WTC11 (cell line): ENCODE measurements at regions not wholly inside any gene's neighbourhood (a gene's known extent, or its start where the extent isn't known, plus 50 kb on each side); places are given as distances from the start of the nearest gene placed in this dataset.

Experiments used
- ATAC-seq: fragments of 200-7000 bp; cut with Tn5 transposase; 2 replicates; pipeline ENCODE4 v1.10.0; 2021; ENCODE audit warnings: mild to moderate bottlenecking, moderate library complexity
- CTCF ChIA-PET: fragments of 300-600 bp; sonication (Branson Sonifier 250); formaldehyde crosslinking; loops from one replicate; lab custom pipeline; 2021; ENCODE audit warnings: antibody characterized with exemption; lab: Charles Lee
- POLR2A ChIA-PET: fragments of 350-600 bp; sonication (Branson Sonifier 250); formaldehyde crosslinking; loops from one replicate; lab custom pipeline; 2021; ENCODE audit warnings: antibody characterized with exemption; lab: Charles Lee
- DNase-seq: peaks from one replicate; pipeline ENCODE4 v3.0.0; 2021; ENCODE audit warnings: low spot score
- H3K27ac Mint-ChIP-seq: 2 replicates; pipeline ENCODE4 v1.8.0; 2021; ENCODE audit warnings: mixed read lengths
- H3K27me3 Mint-ChIP-seq: 2 replicates; pipeline ENCODE4 v1.8.0; 2021; ENCODE audit warnings: low read depth, mild to moderate bottlenecking, moderate library complexity, mixed read lengths
- H3K36me3 Mint-ChIP-seq: 2 replicates; pipeline ENCODE4 v1.8.0; 2021; ENCODE audit warnings: mixed read lengths
- H3K4me1 Mint-ChIP-seq: 2 replicates; pipeline ENCODE4 v1.8.0; 2022; ENCODE audit warnings: mixed read lengths
- H3K4me3 Mint-ChIP-seq: 2 replicates; pipeline ENCODE4 v1.8.0; 2021; ENCODE audit warnings: mild to moderate bottlenecking, moderate library complexity, mixed read lengths
- H3K9me3 Mint-ChIP-seq: 2 replicates; pipeline ENCODE4 v1.8.0; 2021; ENCODE audit warnings: mixed read lengths
- ATF1 ChIP-seq: sonication (generic); formaldehyde crosslinking; IDR thresholded peaks from 2 replicates; pipeline ENCODE4 v1.8.1; 2023; ENCODE audit warnings: mild to moderate bottlenecking, moderate library complexity, missing genetic modification reagents
- CREB1 ChIP-seq: sonication (generic); formaldehyde crosslinking; IDR thresholded peaks from 2 replicates; pipeline ENCODE4 v1.8.0; 2023; ENCODE audit warnings: mild to moderate bottlenecking, missing genetic modification reagents
- ETV6 ChIP-seq: sonication (generic); formaldehyde crosslinking; IDR thresholded peaks from 2 replicates; pipeline ENCODE4 v1.8.1; 2022; ENCODE audit warnings: mild to moderate bottlenecking, missing genetic modification reagents
- FOXK1 ChIP-seq: sonication (generic); formaldehyde crosslinking; IDR thresholded peaks from 2 replicates; pipeline ENCODE4 v1.8.0; 2022; ENCODE audit warnings: mild to moderate bottlenecking, moderate library complexity, missing genetic modification reagents
- GRHL2 ChIP-seq: fragments of 250-450 bp; sonication (Bioruptor Pico); IDR thresholded peaks from 2 replicates; pipeline ENCODE4 v1.8.0; 2022; ENCODE audit warnings: mild to moderate bottlenecking, moderate library complexity; ENCODE audit not compliant: insufficient replicate concordance, severe bottlenecking
- SMAD3 ChIP-seq: sonication (generic); formaldehyde crosslinking; IDR thresholded peaks from 2 replicates; pipeline ENCODE4 v1.8.0; 2022; ENCODE audit warnings: missing genetic modification reagents, mild to moderate bottlenecking, borderline replicate concordance
- TCF7 ChIP-seq: sonication (generic); formaldehyde crosslinking; IDR thresholded peaks from 2 replicates; pipeline ENCODE4 v1.8.0; 2022; ENCODE audit warnings: mild to moderate bottlenecking, low read depth, missing genetic modification reagents, moderate library complexity
- TEAD1 ChIP-seq: sonication (generic); formaldehyde crosslinking; IDR thresholded peaks from 2 replicates; pipeline ENCODE4 v1.8.0; 2022; ENCODE audit warnings: mild to moderate bottlenecking, missing genetic modification reagents
- ZNF219 ChIP-seq: sonication (generic); formaldehyde crosslinking; IDR thresholded peaks from 2 replicates; pipeline ENCODE4 v1.8.0; 2023; ENCODE audit warnings: missing genetic modification reagents, mild to moderate bottlenecking, borderline replicate concordance
- TF ChIP-seq, protein P1 (sequence below): fragments of 250-450 bp; sonication (Bioruptor Pico); IDR thresholded peaks from 2 replicates; pipeline ENCODE4 v2.1.2; 2022; ENCODE audit warnings: mild to moderate bottlenecking, moderate library complexity
- TF ChIP-seq, protein P2 (sequence below): sonication (generic); formaldehyde crosslinking; IDR thresholded peaks from 2 replicates; pipeline ENCODE4 v1.8.1; 2022; ENCODE audit warnings: low read depth, missing genetic modification reagents, borderline replicate concordance
- TF ChIP-seq, protein P3 (sequence below): fragments of 200-600 bp; IDR thresholded peaks from 2 replicates; pipeline ENCODE4 v1.8.0; 2022; ENCODE audit warnings: antibody characterized with exemption
- TF ChIP-seq, protein P4 (sequence below): sonication (generic); formaldehyde crosslinking; IDR thresholded peaks from 2 replicates; pipeline ENCODE4 v1.8.0; 2022; ENCODE audit warnings: mild to moderate bottlenecking, missing genetic modification reagents
- TF ChIP-seq, protein P5 (sequence below): fragments of 250-450 bp; sonication (Bioruptor Pico); IDR thresholded peaks from 2 replicates; pipeline ENCODE4 v1.9.0; 2021; ENCODE audit warnings: mild to moderate bottlenecking
- TF ChIP-seq, protein P6 (sequence below): sonication (generic); formaldehyde crosslinking; IDR thresholded peaks from 2 replicates; pipeline ENCODE4 v1.8.0; 2023; ENCODE audit warnings: missing genetic modification reagents
- TF ChIP-seq, protein P7 (sequence below): fragments of 250-450 bp; sonication (Bioruptor Pico); IDR thresholded peaks from 2 replicates; pipeline ENCODE4 v1.9.0; 2021; ENCODE audit warnings: mild to moderate bottlenecking
- TF ChIP-seq, protein P8 (sequence below): sonication (generic); formaldehyde crosslinking; IDR thresholded peaks from 2 replicates; pipeline ENCODE4 v1.8.0; 2023; ENCODE audit warnings: mild to moderate bottlenecking, missing genetic modification reagents

DNA sequence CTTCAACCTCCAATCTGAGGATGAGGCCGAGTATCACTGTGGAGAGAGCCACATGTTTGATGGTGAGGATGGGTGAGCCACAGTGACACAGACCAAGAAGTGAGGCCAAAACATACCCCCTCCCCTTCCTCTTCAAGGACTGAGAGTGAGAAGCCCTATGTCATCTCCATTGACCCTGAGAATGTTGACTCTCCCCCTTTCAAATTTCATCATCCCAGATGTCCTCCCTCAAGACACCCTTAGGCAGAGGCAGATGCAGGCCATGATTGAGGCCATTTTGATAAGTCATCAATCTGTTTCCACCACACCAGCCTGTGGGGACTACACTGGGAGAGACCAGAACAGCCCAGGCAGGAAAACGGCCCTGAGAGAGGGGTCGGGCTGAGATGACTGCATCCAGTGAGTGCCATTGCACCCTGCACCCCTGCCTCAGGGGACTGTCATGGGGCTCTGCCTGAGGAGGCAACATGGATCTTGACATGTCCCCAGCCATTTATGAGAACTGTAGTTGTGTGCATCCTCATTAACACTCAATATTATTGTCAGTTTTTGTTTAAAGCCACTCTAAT, 84.2 kb upstream of the IGLL5 start:
- Mint-ChIP-seq H3K36me3 (no peaks in the 10 kb centered on the region), H3K27me3 (peaks cover 93% of the 10 kb centered on the region), H3K4me3 (no peak overlapping the region), H3K4me1 (peaks cover 5% of the 10 kb centered on the region; the same call in 1 of the 2 replicates), H3K9me3 (no peaks in the 10 kb centered on the region), H3K27ac (no peak overlapping the region)
- ChIA-PET POLR2A (no interaction called here), CTCF (interaction anchor here (0.8 to 2.5 kb wide), 11 partner anchors 14 to 258 kb away, joined by 4 to 37 read pairs (median 10); no protein-coding TSS in a partner anchor)
- ATAC-seq, result no peak
- TF ChIP-seq, protein P1, sequence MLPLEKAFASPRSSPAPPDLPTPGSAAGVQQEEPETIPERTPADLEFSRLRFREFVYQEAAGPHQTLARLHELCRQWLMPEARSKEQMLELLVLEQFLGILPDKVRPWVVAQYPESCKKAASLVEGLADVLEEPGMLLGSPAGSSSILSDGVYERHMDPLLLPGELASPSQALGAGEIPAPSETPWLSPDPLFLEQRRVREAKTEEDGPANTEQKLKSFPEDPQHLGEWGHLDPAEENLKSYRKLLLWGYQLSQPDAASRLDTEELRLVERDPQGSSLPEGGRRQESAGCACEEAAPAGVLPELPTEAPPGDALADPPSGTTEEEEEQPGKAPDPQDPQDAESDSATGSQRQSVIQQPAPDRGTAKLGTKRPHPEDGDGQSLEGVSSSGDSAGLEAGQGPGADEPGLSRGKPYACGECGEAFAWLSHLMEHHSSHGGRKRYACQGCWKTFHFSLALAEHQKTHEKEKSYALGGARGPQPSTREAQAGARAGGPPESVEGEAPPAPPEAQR, result no peak
- TF ChIP-seq ATF1 (CRISPR knock-in tag), result no peak
- TF ChIP-seq, protein P2, sequence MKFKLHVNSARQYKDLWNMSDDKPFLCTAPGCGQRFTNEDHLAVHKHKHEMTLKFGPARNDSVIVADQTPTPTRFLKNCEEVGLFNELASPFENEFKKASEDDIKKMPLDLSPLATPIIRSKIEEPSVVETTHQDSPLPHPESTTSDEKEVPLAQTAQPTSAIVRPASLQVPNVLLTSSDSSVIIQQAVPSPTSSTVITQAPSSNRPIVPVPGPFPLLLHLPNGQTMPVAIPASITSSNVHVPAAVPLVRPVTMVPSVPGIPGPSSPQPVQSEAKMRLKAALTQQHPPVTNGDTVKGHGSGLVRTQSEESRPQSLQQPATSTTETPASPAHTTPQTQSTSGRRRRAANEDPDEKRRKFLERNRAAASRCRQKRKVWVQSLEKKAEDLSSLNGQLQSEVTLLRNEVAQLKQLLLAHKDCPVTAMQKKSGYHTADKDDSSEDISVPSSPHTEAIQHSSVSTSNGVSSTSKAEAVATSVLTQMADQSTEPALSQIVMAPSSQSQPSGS (CRISPR knock-in tag), result no peak
- TF ChIP-seq, all 79 proteins: peak for 0
- no peak for DNase-seq

DNA sequence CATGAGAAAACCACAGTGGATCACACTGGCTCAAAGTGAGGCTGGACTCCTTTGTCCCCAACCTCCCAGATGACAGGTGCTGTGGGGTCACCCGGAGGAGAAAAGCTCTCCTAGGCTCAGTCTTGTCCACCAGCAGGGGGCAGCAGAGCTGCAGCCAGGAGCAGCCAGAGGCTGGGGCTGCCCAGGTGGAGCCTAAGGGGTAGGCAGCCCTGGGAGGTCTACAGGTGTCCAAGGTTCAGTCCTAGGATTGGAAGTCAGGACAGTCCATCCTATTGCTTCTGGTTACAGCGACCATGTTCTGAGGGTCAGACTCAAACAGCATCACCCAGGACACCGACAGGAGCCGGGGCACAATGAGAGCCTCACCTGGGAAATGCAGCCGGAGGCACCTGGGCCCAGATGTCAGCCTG, 77.6 kb upstream of the IGLL5 start:
- DNase-seq (peak; percentile 68), ATAC-seq (peak; percentile 91)
- ChIA-PET CTCF (interaction anchor here (0.5 to 4.0 kb wide), 41 partner anchors 8 to 347 kb away, joined by 3 to 69 read pairs (median 4); partner anchors contain the start of gene GNAZ), POLR2A (no interaction called here)
- no peak for TF ChIP-seq SMAD3 (CRISPR knock-in tag)
- TF ChIP-seq, protein P3, sequence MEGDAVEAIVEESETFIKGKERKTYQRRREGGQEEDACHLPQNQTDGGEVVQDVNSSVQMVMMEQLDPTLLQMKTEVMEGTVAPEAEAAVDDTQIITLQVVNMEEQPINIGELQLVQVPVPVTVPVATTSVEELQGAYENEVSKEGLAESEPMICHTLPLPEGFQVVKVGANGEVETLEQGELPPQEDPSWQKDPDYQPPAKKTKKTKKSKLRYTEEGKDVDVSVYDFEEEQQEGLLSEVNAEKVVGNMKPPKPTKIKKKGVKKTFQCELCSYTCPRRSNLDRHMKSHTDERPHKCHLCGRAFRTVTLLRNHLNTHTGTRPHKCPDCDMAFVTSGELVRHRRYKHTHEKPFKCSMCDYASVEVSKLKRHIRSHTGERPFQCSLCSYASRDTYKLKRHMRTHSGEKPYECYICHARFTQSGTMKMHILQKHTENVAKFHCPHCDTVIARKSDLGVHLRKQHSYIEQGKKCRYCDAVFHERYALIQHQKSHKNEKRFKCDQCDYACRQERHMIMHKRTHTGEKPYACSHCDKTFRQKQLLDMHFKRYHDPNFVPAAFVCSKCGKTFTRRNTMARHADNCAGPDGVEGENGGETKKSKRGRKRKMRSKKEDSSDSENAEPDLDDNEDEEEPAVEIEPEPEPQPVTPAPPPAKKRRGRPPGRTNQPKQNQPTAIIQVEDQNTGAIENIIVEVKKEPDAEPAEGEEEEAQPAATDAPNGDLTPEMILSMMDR, result peak; percentile 66; the same call in 1 of the 2 replicates
- Mint-ChIP-seq H3K9me3 (no peaks in the 10 kb centered on the region), H3K36me3 (no peaks in the 10 kb centered on the region), H3K27ac (no peak overlapping the region), H3K4me1 (no peaks in the 10 kb centered on the region), H3K27me3 (peaks cover 84% of the 10 kb centered on the region), H3K4me3 (no peak overlapping the region)

DNA sequence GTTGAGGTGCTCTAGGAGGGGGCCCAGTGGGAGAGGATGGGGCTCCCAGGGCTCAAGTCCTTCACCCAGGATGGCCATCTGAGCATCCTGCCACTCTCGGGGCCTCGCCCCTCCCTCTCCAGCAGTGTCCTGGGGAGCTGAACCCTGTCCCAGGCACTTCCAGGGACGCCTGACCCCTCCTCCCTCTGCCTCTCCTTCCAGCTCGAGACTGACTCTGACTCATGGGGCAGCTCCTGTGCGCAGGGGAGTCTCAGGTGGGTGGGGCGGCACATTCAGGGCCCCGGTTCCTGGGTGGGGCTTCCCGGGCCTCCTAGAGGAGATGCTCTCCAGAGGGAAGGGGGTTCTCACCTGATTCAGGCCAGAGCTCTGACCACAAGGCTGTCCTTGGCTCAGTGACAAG, 77.1 kb upstream of the IGLL5 start:
- ATAC-seq (no peak), DNase-seq (no peak)
- ChIA-PET CTCF (interaction anchor here (0.5 to 4.0 kb wide), 40 partner anchors 8 to 347 kb away, joined by 3 to 69 read pairs (median 4); partner anchors contain the start of gene GNAZ), POLR2A (no interaction called here)
- H3K4me3 Mint-ChIP-seq, result no peak overlapping the region
- no peaks in the 10 kb centered on the region for H3K36me3 Mint-ChIP-seq
- no peak overlapping the region for H3K27ac Mint-ChIP-seq
- no peaks in the 10 kb centered on the region for H3K9me3 Mint-ChIP-seq
- H3K4me1 Mint-ChIP-seq, result no peaks in the 10 kb centered on the region
- peaks cover 85% of the 10 kb centered on the region for H3K27me3 Mint-ChIP-seq
- TF ChIP-seq, protein P4, sequence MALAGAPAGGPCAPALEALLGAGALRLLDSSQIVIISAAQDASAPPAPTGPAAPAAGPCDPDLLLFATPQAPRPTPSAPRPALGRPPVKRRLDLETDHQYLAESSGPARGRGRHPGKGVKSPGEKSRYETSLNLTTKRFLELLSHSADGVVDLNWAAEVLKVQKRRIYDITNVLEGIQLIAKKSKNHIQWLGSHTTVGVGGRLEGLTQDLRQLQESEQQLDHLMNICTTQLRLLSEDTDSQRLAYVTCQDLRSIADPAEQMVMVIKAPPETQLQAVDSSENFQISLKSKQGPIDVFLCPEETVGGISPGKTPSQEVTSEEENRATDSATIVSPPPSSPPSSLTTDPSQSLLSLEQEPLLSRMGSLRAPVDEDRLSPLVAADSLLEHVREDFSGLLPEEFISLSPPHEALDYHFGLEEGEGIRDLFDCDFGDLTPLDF (CRISPR knock-in tag), result no peak
- TF ChIP-seq, protein P5, sequence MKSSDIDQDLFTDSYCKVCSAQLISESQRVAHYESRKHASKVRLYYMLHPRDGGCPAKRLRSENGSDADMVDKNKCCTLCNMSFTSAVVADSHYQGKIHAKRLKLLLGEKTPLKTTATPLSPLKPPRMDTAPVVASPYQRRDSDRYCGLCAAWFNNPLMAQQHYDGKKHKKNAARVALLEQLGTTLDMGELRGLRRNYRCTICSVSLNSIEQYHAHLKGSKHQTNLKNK (CRISPR knock-in tag), result no peak
- TF ChIP-seq ZNF219 (no peak), ETV6 (CRISPR knock-in tag) (no peak), CREB1 (CRISPR knock-in tag) (no peak), TCF7 (CRISPR knock-in tag) (no peak), TEAD1 (CRISPR knock-in tag) (no peak), GRHL2 (no peak), FOXK1 (CRISPR knock-in tag) (no peak)
- TF ChIP-seq, protein P6, sequence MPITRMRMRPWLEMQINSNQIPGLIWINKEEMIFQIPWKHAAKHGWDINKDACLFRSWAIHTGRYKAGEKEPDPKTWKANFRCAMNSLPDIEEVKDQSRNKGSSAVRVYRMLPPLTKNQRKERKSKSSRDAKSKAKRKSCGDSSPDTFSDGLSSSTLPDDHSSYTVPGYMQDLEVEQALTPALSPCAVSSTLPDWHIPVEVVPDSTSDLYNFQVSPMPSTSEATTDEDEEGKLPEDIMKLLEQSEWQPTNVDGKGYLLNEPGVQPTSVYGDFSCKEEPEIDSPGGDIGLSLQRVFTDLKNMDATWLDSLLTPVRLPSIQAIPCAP (CRISPR knock-in tag), result no peak
- TF ChIP-seq, protein P7, sequence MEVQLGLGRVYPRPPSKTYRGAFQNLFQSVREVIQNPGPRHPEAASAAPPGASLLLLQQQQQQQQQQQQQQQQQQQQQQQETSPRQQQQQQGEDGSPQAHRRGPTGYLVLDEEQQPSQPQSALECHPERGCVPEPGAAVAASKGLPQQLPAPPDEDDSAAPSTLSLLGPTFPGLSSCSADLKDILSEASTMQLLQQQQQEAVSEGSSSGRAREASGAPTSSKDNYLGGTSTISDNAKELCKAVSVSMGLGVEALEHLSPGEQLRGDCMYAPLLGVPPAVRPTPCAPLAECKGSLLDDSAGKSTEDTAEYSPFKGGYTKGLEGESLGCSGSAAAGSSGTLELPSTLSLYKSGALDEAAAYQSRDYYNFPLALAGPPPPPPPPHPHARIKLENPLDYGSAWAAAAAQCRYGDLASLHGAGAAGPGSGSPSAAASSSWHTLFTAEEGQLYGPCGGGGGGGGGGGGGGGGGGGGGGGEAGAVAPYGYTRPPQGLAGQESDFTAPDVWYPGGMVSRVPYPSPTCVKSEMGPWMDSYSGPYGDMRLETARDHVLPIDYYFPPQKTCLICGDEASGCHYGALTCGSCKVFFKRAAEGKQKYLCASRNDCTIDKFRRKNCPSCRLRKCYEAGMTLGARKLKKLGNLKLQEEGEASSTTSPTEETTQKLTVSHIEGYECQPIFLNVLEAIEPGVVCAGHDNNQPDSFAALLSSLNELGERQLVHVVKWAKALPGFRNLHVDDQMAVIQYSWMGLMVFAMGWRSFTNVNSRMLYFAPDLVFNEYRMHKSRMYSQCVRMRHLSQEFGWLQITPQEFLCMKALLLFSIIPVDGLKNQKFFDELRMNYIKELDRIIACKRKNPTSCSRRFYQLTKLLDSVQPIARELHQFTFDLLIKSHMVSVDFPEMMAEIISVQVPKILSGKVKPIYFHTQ (CRISPR knock-in tag), result no peak
- TF ChIP-seq, protein P8, sequence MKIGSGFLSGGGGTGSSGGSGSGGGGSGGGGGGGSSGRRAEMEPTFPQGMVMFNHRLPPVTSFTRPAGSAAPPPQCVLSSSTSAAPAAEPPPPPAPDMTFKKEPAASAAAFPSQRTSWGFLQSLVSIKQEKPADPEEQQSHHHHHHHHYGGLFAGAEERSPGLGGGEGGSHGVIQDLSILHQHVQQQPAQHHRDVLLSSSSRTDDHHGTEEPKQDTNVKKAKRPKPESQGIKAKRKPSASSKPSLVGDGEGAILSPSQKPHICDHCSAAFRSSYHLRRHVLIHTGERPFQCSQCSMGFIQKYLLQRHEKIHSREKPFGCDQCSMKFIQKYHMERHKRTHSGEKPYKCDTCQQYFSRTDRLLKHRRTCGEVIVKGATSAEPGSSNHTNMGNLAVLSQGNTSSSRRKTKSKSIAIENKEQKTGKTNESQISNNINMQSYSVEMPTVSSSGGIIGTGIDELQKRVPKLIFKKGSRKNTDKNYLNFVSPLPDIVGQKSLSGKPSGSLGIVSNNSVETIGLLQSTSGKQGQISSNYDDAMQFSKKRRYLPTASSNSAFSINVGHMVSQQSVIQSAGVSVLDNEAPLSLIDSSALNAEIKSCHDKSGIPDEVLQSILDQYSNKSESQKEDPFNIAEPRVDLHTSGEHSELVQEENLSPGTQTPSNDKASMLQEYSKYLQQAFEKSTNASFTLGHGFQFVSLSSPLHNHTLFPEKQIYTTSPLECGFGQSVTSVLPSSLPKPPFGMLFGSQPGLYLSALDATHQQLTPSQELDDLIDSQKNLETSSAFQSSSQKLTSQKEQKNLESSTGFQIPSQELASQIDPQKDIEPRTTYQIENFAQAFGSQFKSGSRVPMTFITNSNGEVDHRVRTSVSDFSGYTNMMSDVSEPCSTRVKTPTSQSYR (CRISPR knock-in tag), result no peak
